Right lobe of liver (tissue), 6 donors: ENCODE measurements at regions not wholly inside any gene's neighbourhood (a gene's known extent, or its start where the extent isn't known, plus 50 kb on each side); places are given as distances from the start of the nearest gene placed in this dataset.

Source experiments
- ATAC-seq, 4 donors: fragments of 200-7000 bp; cut with Tn5 transposase; one replicate each; pipeline ENCODE4 v1.9.1; 2020; ENCODE audit warnings: mild to moderate bottlenecking in 4 of 4, moderate library complexity in 4 of 4
- DNase-seq, 3 donors: peaks; one replicate each; pipeline ENCODE4 v3.0.0-alpha.2; 2020
- H3K27ac ChIP-seq, 3 donors: fragments of 200-600 bp; one replicate each; pipeline ENCODE4 v1.8.0; 2022
- H3K27me3 ChIP-seq, 2 donors: fragments of 200-600 bp; one replicate each; pipeline ENCODE4 v1.8.0; 2022
- H3K36me3 ChIP-seq, 4 donors: fragments of 200-600 bp; sonication (generic) in 1 of 4; one replicate each; pipeline versions ENCODE4 v1.5.1 to v1.8.0; 2017 to 2022; ENCODE audit warnings: control low read depth in 1 of 4
- H3K4me1 ChIP-seq, 4 donors: fragments of 200-600 bp; sonication (generic) in 1 of 4; one replicate each; pipeline versions ENCODE4 v1.5.1 to v1.8.0; 2017 to 2022; ENCODE audit warnings: control low read depth in 1 of 4
- H3K4me3 ChIP-seq, 3 donors: fragments of 200-600 bp; one replicate each; pipeline ENCODE4 v1.8.0; 2022
- H3K9me3 ChIP-seq, 4 donors: fragments of 200-600 bp; sonication (generic) in 1 of 4; one replicate each; pipeline versions ENCODE4 v1.5.1 to v1.8.0; 2017 to 2022; ENCODE audit warnings: control low read depth in 1 of 4
- POLR2A ChIP-seq: fragments of 450-650 bp; IDR thresholded peaks from one replicate; pipeline ENCODE4 v1.6.1; 2017; ENCODE audit warnings: antibody characterized with exemption, mild to moderate bottlenecking
- WGBS: methylation state at CpG from one replicate; pipeline ENCODE4 v1.1.6; 2018; ENCODE audit warnings: low coverage, low lambda C conversion rate; ENCODE audit not compliant: insufficient coverage; ENCODE audit errors: missing lambda C conversion rate; 5-methylcytosine and 5-hydroxymethylcytosine counted together
- intact Hi-C, 2 donors: fragments of 100-400 bp; cut with DNase I; formaldehyde crosslinking; loops; one replicate each; pipeline versions ENCODE4 v1.11.2 to v1.14.1; 2022
- TF ChIP-seq, protein P1 (sequence below), 4 donors: fragments of 200-600 bp in 3 of 4; fragments of 450-650 bp in 1 of 4; IDR thresholded peaks; one replicate each; pipeline versions ENCODE4 v1.5.1 to v1.8.0; 2016 to 2022; ENCODE audit warnings: antibody characterized with exemption in 4 of 4, mild to moderate bottlenecking in 2 of 4
- donor health status: DM: no; HTN: yes; CAD: no.
- donor health status: DM: no; HTN: no; CAD: no.
- donor health status: DM: no; HTN: no; CAD: no.
- donor health status: DM: no; HTN: yes; CAD: no.
- donor health status: DM: no; HTN: yes; CAD: no.

DNA sequence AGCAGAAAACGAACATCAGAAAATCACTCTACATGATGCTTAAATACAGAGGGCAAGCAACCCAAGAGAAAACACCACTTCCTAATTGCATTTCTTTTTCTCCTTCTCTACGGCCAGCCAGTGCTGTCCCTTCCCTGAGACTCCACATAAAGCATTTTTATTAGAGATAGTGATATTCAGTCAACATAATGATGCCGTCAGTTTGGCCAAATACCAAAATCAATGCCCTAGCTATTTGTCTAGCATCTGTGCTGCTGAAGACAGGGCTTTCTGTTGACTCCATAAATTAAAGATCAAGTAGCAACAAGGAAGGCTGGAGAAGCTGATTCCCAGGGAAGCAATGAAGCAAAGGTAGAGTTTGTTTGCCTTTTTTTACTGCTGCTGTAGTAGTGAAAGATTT lies 1024.9 kb downstream of the REEP3 start:
- intact Hi-C loops = no loop called here
- WGBS = 28% methylated on average over 3 of the region's 3 CpGs
- H3K27ac ChIP-seq = no peak overlapping the region
- TF ChIP-seq POLR2A = no peak
- TF ChIP-seq, protein P1, sequence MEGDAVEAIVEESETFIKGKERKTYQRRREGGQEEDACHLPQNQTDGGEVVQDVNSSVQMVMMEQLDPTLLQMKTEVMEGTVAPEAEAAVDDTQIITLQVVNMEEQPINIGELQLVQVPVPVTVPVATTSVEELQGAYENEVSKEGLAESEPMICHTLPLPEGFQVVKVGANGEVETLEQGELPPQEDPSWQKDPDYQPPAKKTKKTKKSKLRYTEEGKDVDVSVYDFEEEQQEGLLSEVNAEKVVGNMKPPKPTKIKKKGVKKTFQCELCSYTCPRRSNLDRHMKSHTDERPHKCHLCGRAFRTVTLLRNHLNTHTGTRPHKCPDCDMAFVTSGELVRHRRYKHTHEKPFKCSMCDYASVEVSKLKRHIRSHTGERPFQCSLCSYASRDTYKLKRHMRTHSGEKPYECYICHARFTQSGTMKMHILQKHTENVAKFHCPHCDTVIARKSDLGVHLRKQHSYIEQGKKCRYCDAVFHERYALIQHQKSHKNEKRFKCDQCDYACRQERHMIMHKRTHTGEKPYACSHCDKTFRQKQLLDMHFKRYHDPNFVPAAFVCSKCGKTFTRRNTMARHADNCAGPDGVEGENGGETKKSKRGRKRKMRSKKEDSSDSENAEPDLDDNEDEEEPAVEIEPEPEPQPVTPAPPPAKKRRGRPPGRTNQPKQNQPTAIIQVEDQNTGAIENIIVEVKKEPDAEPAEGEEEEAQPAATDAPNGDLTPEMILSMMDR (IDR thresholded peaks at IDR 0.05) = no peak
- no peaks in the 10 kb centered on the region for H3K4me1 ChIP-seq
- ATAC-seq (no peak), DNase-seq (no peak)
- H3K36me3 ChIP-seq = no peaks in the 10 kb centered on the region
- no peak overlapping the region for H3K4me3 ChIP-seq
- no peaks in the 10 kb centered on the region for H3K27me3 ChIP-seq
- no peaks in the 10 kb centered on the region for H3K9me3 ChIP-seq

DNA sequence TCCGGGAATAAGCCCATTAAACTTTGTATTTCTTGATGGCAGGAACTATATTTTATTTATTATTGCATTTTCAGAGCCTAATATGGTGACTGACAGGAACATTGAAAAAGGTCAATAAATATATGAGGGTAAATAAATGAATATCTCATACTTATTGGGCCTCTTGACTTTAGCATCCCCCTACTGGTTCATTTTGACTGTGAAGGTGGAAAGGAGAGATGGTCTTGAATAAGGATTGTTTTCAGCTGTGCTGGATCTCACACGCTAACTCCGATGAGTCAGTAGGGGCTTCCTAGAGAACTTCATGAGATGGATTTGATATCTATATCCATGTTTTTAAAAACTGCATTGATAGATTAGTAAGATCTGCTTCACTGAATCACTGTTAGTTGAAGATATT lies 1026.0 kb downstream of the REEP3 start:
- intact Hi-C loops = no loop called here
- no peak for ATAC-seq

GRCh38 chr10:64555666-64556065 lies 1034.5 kb downstream of the REEP3 start:
- Histone ChIP-seq H3K4me1 (no peaks in the 10 kb centered on the region), H3K27ac (no peak overlapping the region), H3K27me3 (no peaks in the 10 kb centered on the region), H3K4me3 (no peak overlapping the region), H3K36me3 (no peaks in the 10 kb centered on the region), H3K9me3 (no peaks in the 10 kb centered on the region)
- intact Hi-C loops = no loop called here
- 51% methylated on average over 5 of the region's 5 CpGs for WGBS
- TF ChIP-seq, protein P1 (IDR thresholded peaks at IDR 0.05) = no peak
- TF ChIP-seq POLR2A = no peak
- DNase-seq = no peak
- ATAC-seq = no peak

More for the DNA sequence above, 1026.0 kb downstream of the REEP3 start:
- TF ChIP-seq POLR2A = no peak
- 69% methylated on average over 3 of the region's 3 CpGs for WGBS
- no peak overlapping the region for H3K4me3 ChIP-seq
- no peak overlapping the region for H3K27ac ChIP-seq
- DNase-seq = no peak
- H3K36me3 ChIP-seq = no peaks in the 10 kb centered on the region
- H3K9me3 ChIP-seq = no peaks in the 10 kb centered on the region
- H3K4me1 ChIP-seq = no peaks in the 10 kb centered on the region
- no peaks in the 10 kb centered on the region for H3K27me3 ChIP-seq

- Histone ChIP-seq H3K4me3 (no peak overlapping the region), H3K4me1 (no peaks in the 10 kb centered on the region), H3K27ac (no peak overlapping the region), H3K27me3 (no peaks in the 10 kb centered on the region), H3K9me3 (no peaks in the 10 kb centered on the region), H3K36me3 (no peaks in the 10 kb centered on the region)
- no peak for TF ChIP-seq POLR2A
- TF ChIP-seq, protein P1 (IDR thresholded peaks at IDR 0.05) = no peak
- intact Hi-C loops = no loop called here
- DNase-seq (no peak), ATAC-seq (no peak)
- 73% methylated on average over 5 of the region's 5 CpGs for WGBS
Measured at GRCh38 chr10:64558094-64558835, 1037.1 kb downstream of the REEP3 start.

DNA sequence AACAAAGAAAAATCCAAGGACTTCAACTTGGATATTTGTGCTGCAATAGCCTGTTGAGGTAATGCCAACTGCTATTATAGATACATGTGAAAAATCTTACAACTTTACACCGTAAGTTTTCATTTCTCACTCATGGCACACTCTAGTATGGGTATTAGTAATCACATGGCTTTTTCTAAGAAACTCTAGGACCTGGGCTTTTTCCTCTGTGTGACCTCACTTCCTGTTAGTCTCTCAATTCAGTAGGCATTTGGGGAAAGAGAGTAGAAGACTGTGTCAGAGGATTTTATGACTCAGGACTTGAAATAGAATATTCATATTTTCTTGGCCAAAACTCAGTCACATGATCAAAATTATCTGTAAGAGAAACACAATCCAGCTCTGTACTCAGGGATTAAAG lies 1049.9 kb downstream of the REEP3 start:
- Histone ChIP-seq H3K4me1 (peaks cover 0 to 22% (median 7%) of the 10 kb centered on the region in 4 donors), H3K9me3 (no peaks in the 10 kb centered on the region), H3K36me3 (no peaks in the 10 kb centered on the region), H3K4me3 (no peak overlapping the region), H3K27ac (no peak overlapping the region), H3K27me3 (no peaks in the 10 kb centered on the region)
- TF ChIP-seq, protein P1 (IDR thresholded peaks at IDR 0.05) = no peak
- no peak for TF ChIP-seq POLR2A
- DNase-seq (no peak), ATAC-seq (no peak)
- WGBS = 92% methylated on average over 1 of the region's 1 CpG
- intact Hi-C loops = no loop called here
